CD1c-positive myeloid dendritic cell (primary cell): ENCODE measurements at regions not wholly inside any gene's neighbourhood (a gene's known extent, or its start where the extent isn't known, plus 50 kb on each side); places are given as distances from the start of the nearest gene placed in this dataset.

Experiments used
- DNase-seq: peaks from one replicate; pipeline ENCODE4 v3.0.0-alpha.2; 2016; ENCODE audit errors: extremely low spot score

DNA sequence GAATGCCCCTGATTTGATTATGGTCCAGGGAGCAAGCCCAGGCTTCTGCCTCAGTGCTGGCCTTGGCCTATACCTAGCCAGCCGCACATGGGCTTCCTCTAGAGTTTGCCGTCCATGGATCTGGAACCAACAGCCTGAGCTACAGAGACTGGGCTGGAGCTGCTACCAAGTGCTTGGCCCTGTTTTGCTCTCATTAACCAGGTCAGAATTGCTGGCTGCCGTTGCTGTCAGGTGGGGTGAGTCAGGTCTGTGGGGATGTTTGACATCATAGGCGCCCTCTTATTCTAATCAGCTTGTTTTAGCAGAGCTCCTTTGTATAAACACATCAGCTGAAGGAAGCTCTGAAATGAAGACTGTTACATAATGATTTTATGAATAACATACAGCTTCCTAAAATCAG lies 83.1 kb upstream of the PHACTR2 start:
- DNase-seq, result no peak

DNA sequence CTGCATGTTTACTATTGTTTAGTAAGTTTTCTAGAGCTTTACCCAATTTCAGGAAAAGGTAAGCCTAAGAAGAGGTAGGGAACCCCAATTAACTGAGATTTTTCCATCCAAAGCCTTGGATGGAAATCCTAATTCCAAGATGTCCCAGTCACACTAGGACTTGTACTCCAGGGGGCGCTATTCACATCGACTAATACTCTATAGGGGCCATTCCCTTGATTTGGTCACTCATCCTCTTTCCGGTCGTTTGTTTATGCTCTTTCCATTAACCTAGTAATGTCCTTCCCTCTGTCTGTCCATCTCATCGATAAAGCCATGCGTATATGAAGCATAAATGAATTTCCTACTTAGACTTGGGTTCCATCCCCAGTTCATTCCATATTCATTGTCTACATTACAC lies 80.8 kb upstream of the FUCA2 start:
- peak; percentile 7 for DNase-seq

DNA sequence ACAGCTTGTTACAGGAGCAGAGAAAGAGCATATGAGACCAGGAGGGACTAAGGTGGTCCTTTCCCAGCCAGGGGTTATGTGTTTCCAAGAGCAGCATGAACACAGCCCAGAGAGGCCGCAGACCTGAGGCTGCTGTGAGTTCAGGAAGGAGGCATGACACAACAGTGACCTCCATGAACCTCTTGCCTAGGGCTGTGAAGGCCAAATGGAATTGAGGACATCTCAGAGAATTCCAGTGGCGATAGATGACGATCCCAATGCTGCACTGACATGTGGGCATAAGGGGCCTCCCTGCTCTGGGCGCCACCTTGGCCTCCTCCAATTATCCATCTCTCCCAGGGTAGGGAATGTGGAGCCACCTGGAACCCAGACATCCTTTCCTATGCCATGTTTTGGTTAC lies 79.9 kb upstream of the FUCA2 start:
- DNase-seq, result no peak

DNA sequence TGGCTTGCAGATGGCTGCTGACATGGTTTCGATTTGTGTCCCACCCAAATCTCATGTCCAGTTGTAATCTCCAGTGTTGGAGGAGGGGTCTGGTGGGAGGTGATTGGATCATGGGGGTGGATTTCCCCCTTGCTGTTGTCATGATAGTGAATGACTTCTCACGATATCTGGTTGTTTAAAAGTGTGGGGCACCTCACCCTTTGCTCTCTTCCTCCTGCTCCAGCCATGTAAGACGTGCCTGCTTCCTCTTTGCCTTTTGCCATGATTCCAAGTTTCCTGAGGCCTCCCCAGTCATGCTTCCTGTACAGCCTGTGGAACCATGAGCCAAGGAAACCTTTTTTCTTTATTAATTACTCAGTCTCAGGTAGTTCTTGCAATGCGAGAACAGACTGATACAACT lies 77.6 kb upstream of the FUCA2 start:
- no peak for DNase-seq

- DNase-seq, result no peak
These were observed 75.0 kb upstream of the FUCA2 start for GRCh38 chr6:143586557-143586956.

GRCh38 chr6:143585716-143586115 lies 74.2 kb upstream of the FUCA2 start:
- DNase-seq, result no peak

DNA sequence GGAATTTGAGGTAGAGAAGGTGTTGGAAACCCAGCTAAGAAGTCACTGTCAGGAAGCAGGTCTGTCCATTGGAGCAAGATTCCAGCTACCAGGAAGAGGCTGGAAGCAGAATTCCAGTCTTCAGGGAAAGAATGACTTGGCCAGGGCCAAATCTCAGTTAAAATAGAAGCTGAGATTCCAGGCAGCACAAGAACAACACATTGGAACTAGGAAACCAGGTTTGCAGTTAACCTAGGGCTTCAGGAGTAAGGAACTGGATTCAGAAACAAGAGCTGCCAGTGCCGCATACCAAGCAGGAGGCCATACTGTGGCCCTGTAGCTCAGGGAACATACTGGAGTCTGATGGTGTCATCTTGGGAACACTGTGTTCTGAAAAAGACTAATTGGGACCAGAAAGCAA lies 73.7 kb upstream of the FUCA2 start:
- DNase-seq, result no peak

- no peak for DNase-seq
These were observed 72.2 kb upstream of the FUCA2 start for GRCh38 chr6:143583542-143584327.

DNA sequence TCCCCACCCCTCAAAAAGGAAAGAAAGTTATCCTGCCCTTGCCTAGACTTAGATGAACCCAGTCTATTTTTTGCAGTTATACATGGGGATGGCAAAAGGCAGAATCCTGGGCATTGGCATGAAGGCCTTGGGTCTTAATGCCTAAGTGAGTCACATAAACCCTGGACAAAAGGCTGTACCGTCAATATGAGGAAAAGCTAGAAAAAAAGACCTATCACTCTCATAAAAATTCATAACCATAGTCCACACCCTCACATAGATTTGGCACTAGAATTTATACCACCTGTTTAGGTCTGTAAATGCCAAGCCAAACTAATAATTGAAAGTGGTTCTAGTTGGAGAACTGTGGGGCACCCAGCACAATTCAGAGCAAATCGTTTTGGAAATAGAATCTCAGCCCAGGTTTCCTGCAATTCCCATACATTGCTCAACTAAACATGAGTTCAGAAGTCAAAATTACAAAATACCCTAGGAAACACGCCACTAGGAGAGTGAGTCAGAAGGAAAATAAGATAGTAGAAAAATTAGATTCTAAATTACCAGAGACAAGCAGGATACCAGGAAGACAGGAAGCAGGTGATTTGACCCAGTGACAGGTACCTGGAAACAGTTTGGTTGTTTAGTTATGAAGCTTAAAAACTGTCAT lies 70.4 kb upstream of the FUCA2 start:
- no peak for DNase-seq

DNA sequence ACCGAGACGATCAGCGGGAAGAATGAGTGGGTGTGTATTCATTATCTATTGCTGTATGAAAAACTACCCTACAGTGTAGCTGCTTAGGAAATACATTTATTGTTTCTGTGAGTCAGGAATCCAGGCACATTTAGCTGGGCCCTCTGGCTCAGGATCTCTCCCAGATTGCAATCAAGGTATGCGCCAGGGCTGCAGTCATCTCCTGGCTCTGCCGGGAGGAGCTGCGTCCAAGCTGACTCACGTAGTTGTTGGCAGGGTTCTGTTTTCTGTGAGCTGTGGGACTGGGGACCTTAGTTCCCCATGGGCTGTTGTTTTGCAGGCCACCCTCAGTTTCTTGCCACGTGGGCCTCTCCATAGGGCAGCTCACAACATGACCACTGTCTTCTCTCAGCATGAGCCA lies 68.2 kb upstream of the FUCA2 start:
- no peak for DNase-seq

GRCh38 chr6:143578054-143578453 lies 66.5 kb upstream of the FUCA2 start:
- peak; percentile 17 for DNase-seq

- DNase-seq, result peak; percentile 52
These were observed 64.4 kb upstream of the FUCA2 start for GRCh38 chr6:143575901-143576426.

DNA sequence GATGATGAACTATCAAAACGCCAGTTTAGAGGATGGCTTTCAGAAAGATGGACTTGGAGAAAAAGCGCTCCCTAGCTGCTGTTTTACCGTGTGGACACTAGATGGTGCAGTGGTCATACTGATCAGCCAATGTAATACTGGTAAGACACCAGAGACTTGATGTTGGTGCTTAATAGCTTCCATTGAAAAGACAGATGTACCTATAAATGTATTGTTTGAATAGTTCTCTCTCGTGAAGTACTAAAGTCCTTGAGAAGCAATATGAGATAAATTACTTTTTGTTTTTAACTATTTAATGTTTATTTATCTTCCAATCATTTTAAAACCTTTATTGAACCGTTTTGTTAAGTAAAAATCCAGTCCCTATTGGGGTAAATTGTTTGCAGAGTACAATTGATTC lies 63.9 kb upstream of the FUCA2 start:
- peak; percentile 81 for DNase-seq

GRCh38 chr6:143570147-143570853 lies 58.8 kb upstream of the FUCA2 start:
- DNase-seq, result no peak

DNA sequence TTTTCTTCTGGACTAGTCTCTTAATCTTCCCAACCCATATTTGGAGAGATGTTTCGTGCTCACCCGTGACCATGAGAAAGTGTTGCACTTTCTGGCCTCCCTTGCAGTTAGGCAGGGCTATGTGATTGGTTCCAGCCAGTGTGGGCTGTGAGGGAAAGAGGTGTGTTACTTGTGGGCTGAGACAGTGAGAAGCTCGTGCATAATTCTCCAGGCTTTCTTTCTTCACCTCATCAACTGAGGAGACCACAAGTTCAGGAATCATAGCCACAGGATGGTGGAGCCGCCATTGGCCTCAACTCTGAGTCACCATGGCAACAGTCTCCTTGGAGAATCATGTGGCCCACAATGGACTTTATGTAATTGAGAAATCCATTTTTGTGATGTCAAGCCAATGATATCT lies 57.5 kb upstream of the FUCA2 start:
- no peak for DNase-seq

- DNase-seq, result no peak
These were observed 53.0 kb upstream of the FUCA2 start for GRCh38 chr6:143564484-143565017.

- no peak for DNase-seq
These were observed 50.6 kb upstream of the FUCA2 start for GRCh38 chr6:143562143-143562542.
